OCI-LY3 (cell line): ENCODE measurements at regions not wholly inside any gene's neighbourhood (a gene's known extent, or its start where the extent isn't known, plus 50 kb on each side); places are given as distances from the start of the nearest gene placed in this dataset.

Experiments used
- CTCF ChIP-seq: fragments of 200-600, 300-600 bp; sonication (generic); IDR thresholded peaks from 2 replicates; pipeline ENCODE4 v1.5.1; 2014; ENCODE audit warnings: antibody characterized with exemption, low read length, low read depth
- EZH2phosphoT487 ChIP-seq: fragments of 200-600 bp; shearing (Covaris generic); IDR thresholded peaks from 2 replicates; pipeline ENCODE4 v1.6.1; 2018; ENCODE audit warnings: antibody characterized with exemption, mixed run types, low read depth

DNA sequence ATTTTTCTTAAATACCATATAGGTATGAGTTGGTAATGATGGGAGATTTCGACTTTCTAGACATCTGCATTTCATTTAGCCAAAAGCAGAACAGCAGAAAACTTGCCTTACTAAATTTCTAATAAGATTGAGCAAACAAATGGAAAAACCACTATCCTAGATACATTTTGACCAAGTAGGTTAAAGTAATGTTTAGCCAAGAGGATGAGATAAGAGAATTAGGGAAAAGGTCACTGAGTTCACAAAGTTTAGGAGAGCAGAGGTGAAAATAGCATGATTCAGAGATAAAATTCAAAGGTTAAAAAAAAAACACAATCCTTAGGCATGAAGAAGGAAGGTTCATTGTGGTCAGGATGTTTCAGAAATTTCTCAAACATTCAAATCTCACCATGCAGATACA, 450.3 kb downstream of the CD83 start:
- TF ChIP-seq CTCF (no peak), EZH2phosphoT487 (no peak)
